NCI-H1105 (cell line): ENCODE measurements at regions not wholly inside any gene's neighbourhood (a gene's known extent, or its start where the extent isn't known, plus 50 kb on each side); places are given as distances from the start of the nearest gene placed in this dataset.
"Not testable (repeated sequence)": the region's sequence is repeated elsewhere in the genome, so short reads cannot be mapped to it uniquely, and the experiment has no call there.

Experiments
- DNase-seq: peaks from one replicate; lab custom pipeline; 2025; lab: John Stamatoyannopoulos, UW

DNA sequence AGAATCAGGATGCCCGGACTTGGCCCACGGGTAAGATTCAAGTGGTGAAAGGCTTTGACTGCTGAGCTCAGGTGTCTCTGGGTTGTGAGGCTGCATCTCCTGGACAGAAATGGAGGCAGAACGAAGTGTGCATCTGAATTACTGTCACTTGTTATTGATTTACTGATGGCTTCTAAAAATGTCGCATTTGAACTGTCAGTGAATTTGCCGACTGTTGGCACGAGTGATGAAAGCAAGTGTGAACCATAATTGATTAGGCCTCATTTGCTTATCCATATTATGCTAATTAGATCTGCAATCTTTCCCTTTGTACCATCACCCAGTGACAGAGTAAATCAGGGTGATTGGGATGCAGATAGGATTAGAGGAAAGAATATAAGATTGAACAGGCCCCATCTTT lies 252.4 kb downstream of the NUF2 start:
- DNase-seq = no peak

DNA sequence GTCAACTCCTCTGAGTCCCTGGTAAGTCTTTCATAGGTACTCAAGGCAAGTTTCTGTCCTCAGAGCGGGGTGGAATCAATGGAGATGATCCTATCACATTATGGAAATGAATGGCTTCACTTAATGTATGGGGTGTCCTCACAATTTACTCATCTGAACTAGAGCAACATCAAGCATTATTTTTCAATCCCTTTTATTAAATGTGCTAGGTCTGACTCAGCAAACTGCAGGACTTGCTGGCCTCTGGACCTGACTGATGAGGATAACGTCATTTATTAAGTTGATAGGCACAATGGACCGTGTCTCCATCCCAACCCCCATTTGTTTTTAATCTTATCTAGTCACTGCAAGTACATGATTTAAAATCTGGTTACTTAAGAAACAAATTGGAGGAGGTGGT lies 259.2 kb downstream of the NUF2 start:
- no peak for DNase-seq

GRCh38 chr1:163583661-163584181 lies 262.0 kb downstream of the NUF2 start:
- DNase-seq = no peak

GRCh38 chr1:163585796-163586195 lies 264.0 kb downstream of the NUF2 start:
- DNase-seq = no peak

GRCh38 chr1:163588796-163589195 lies 267.0 kb downstream of the NUF2 start:
- no peak for DNase-seq

DNA sequence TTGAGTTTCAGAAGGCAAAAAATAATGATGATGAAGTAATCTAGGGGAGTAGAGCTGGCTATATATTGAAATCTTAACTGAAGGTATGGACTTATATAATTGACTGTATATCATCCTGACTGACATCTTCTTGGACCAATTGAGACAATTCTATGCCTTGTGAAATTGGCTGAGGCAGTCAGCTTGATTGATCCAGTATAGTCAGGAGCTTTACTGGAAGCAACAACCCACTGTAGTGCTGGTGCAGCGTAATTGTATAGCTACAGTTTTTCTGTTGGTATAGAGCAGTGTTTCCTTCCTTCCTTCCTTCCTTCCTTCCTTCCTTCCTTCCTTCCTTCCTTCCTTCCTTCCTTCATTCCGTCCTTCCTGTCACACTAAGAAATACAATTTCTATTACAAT lies 268.0 kb downstream of the NUF2 start:
- DNase-seq = no peak

DNA sequence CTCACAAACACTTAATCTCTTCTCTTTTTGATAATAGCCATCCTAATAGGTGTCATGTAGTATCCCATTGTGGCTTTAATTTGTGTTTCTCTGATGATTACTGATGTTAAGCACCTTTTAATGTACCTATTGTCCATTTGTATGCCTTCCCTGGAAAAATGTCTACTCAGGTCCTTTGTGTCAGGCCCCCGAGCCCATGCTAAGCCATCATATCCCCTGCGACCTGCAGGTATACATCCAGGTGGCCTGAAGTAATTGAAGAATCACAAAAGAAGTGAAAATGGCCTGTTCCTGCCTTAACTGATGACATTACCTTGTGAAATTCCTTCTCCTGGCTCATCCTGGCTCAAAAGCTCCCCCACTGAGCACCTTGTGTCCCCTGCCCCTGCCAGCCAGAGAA lies 269.4 kb downstream of the NUF2 start:
- not testable (repeated sequence) for DNase-seq

DNA sequence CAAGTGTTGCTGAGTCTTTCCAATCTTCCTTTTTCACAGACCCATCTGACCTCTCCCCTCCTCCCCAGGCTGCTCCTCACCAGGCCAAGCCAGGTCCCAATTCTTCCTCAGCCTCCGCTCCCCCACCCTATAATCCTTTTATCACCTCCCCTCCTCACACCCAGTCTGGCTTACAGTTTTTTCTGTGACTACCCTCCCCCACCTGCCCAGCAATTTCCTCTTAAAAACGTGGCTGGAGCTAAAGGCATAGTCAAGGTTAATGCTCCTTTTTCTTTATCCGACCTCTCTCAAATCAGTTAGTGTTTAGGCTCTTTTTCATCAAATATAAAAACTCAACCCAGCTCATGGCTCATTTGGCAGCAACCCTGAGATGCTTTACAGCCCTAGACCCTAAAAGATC lies 270.9 kb downstream of the NUF2 start:
- not testable (repeated sequence) for DNase-seq

DNA sequence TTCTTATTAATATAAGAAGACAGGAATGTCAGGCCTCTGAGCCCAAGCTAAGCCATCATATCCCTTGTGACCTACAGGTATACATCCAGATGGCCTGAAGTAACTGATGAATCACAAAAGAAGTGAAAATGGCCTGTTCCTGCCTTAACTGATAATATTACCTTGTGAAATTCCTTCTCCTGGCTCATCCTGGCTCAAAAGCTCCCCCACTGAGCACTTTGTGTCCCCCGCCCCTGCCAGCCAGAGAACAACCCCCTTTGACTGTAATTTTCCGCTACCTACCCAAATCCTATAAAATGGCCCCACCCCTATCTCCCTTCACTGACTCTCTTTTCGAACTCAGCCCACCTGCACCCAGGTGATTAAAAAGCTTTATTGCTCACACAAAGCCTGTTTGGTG lies 274.4 kb downstream of the NUF2 start:
- DNase-seq = not testable (repeated sequence)

DNA sequence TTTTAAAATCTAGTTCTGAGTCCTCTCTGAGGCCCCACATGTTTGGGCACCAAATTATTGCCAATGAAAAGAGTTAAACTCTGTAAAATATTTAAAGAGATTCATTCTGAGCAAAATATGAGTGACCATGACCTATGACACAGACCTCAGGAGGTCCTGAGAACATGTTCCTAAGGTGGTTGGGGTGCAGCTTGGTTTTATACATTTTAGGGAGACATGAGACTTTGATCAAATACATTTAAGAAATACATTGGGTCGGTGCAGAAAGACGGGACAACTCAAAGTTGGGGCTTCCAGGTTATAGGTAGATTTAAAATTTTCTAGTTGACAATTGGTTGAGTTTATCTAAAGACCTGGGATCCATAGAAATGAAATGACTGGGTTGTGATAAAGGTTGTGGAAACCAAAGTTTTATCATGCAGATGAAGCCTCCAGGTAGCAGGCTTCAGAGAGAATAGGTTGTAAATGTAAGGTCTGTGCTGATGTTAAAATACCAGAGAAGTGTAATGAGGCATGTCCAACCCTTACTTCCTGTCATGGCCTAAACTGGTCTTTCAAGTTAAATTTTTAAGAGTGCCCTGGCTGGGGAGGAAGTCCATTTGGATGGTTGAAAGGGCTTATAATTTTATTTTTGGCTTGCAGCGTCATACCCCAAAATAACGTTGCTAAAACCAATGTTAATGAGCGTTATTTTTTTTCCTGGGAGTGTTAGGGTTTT lies 274.9 kb downstream of the NUF2 start:
- DNase-seq = no peak

DNA sequence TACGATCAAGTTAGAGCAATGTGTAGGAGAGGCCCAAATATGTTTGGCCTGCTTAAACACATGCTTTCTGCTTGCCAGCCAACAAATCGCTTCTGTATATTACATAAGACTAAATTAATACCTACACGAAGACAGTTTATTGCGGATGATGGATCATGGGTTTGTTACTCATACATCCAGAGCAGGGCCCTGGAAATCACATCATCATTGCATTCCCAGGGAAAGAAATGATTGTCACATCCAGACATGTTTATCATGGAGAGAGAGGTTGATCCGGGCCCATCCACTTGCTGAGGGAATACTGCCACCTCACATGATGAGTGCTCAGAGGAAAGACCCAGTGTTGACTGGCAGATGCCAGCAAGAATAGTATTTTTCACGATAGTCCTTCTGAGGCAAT lies 282.6 kb downstream of the NUF2 start:
- no peak for DNase-seq

DNA sequence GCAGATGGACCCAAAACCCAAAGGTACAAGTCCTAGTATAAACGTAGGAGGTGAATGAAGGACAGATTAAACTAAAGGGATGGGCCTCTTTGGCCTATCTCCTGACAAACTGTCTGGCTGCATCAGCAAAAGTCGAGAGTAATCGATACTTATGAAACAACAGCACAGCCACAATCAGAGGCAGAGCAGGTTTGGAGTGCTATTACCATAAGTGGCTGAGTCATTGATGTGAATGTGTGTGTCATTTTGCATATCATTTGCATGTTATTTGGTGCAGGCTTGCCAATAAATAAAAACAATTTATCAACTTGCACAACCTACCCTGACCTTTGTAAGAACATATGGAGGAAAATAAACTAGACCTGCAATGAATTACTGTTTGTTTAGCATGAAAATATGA lies 283.1 kb downstream of the NUF2 start:
- DNase-seq = no peak

DNA sequence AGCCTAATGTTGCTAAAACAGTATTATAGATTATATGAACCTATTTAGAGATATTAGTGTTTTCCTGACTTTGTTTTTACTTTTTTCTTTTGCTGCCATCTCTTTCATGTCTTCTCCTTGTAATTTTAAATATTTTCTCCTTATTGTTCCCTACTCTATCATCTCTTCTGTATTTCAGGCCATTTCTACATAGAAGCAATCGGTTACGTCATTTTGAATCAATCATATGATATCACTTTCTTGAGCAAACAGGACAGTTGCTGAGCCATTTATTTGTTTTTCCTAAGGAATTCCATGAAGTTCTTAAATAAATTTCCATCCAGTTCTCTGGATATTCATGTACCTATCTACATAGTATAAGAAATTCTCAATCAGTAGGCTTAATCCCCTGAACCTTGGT lies 287.2 kb downstream of the NUF2 start:
- no peak for DNase-seq

GRCh38 chr1:163609858-163610257 lies 288.1 kb downstream of the NUF2 start:
- no peak for DNase-seq

DNA sequence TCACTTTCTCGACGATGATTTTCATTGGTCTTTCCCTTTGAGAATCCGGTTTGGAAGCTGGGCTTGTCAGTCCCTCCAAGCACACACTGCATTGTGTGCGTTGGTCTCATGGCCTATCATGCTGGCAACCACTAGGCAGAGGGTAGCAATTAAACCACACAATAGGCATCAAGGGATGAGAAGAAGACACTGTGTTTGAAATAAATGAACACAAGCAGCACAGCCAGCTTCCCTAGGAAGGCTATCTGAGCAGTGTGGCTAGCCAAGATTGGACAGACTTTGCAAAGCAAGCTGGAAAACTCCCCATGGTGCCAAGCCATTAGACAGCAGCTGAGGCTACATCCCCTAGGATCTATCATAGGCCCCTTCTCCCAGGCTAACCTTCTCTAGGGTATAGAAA lies 288.7 kb downstream of the NUF2 start:
- DNase-seq = no peak

DNA sequence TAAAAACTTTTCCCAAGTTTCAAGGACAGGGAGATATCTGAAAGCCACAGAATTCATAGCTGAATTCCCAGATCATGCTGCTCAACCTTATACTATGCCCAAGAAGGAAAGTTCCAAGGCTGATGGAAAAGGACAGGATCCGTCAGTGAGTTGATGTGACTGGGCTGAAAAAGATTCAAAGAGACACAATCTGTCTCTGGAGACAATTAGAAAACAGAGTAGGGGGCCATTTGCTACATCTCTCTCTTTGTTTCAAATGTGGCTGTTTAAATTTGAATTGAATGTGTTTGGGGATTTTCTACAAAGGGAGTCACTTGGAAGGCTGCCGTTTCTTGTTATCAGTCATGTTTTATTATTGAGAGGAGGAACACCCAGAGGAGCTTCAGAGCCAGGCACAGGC lies 292.6 kb downstream of the NUF2 start:
- no peak for DNase-seq

DNA sequence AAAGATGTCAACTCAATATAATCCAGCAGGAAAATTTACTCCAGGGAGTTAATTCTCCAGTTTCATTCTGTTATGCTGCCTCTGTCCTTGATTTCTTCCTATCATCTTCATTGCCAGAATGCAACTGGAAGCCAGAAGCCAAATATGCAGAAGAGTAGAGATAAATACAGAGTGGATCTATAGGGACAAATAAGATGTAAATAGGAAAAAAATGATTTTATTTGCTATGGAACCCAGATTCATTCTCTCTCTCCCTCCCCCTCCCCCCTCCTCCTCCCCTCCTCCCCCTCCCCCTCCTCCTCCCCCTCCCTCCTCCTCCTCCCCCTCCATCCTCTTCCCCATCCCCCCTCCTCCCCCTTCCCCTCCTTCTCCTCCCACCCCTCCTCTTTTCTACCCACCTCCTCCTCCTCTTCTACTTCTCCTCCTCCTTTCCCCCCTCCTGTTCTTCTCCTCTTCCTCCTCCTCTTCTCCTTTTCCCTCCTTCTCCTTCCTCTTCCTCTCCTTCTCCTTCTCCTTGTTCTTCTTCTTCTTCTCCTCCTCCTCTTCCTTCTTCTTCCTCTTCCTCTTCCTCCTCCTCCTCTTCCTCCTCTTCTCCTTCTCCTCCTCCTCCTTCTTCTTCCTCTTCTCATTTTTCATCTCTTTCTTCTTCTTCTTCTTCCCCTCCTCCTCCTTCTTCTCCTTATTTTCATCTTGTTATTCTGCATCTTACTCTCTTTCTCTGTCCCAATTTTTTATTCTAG lies 306.4 kb downstream of the NUF2 start:
- no peak for DNase-seq

DNA sequence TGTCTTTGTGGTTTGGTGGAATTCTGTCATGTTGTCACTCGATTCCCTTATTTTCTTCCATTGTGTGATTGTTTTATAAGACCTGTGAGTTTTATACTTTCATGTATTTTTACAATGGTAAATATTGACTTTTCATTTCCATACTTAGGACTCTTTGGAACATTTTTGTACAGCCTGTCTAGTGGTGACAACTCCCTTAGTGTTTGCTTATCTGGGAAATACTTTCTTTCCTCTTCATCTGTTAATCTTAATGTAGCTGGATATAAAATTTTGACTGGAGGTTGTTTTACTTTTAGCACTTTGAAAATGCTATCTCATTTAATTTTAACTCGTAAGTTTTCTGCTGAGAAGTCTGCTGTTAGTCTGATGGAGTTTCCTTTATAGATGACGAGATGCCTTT lies 310.5 kb downstream of the NUF2 start:
- DNase-seq = no peak

- no peak for DNase-seq
Observed at GRCh38 chr1:163633366-163633765, 311.6 kb downstream of the NUF2 start.

DNA sequence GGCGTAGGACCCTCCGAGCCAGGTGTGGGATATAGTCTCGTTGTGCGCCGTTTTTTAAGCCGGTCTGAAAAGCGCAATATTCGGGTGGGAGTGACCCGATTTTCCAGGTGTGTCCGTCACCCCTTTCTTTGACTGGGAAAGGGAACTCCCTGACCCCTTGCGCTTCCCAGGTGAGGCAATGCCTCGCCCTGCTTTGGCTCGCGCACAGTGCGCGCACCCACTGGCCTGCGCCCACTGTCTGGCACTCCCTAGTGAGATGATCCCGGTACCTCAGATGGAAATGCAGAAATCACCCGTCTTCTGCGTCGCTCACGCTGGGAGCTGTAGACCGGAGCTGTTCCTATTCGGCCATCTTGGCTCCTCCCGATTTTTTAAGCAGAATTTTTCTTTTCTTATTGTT lies 323.9 kb downstream of the NUF2 start:
- not testable (repeated sequence) for DNase-seq

- peak; percentile 88 for DNase-seq
Observed at GRCh38 chr1:163650624-163651023, 328.9 kb downstream of the NUF2 start.

GRCh38 chr1:163652441-163652840 lies 330.7 kb downstream of the NUF2 start:
- DNase-seq = no peak

DNA sequence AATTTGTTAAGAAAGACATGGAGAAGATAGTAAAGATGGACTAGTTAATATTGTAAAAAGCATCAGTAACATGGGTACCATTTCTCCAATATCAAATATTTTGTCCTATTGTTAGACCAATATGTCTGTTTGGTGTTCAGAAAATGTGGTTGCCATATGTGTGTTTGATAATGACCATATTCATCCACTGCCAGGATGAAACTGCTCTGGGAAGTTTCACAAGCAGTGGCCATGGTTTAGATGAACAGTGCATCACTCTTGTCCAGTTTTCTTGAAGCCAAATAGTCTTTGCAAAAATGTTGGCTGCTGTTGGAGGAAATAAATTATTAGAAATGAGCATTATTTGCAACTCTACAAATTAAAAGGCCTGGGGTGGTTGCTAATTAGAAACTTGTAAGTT lies 333.8 kb downstream of the NUF2 start:
- no peak for DNase-seq
